ENCODE measurements at regions not wholly inside any gene's neighbourhood (a gene's known extent, or its start where the extent isn't known, plus 50 kb on each side); places are given as distances from the start of the nearest gene placed in this dataset.

DNA sequence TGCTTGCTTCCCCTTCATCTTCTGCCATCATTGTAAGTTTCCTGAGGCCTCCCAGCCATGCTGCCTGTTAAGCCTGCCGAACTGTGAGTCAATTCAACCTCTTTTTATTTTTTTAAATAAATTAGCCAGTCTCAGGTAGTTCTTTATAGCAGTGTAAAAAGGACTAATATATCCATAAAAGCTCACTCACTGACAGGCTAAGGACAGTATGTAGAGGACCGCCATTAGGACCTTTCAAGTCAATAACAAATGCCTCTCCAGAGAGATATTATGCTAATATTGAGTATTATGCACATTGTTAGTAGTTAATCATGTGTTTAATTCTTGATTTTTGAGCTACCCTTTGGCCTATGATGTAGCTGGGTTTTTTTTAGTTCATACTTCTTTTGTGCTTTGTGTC, 62.6 kb upstream of the GYPA start:
- TF ChIP-seq POLR2A (IDR thresholded peaks at IDR 0.05): no peak
- TF ChIP-seq, protein P1, sequence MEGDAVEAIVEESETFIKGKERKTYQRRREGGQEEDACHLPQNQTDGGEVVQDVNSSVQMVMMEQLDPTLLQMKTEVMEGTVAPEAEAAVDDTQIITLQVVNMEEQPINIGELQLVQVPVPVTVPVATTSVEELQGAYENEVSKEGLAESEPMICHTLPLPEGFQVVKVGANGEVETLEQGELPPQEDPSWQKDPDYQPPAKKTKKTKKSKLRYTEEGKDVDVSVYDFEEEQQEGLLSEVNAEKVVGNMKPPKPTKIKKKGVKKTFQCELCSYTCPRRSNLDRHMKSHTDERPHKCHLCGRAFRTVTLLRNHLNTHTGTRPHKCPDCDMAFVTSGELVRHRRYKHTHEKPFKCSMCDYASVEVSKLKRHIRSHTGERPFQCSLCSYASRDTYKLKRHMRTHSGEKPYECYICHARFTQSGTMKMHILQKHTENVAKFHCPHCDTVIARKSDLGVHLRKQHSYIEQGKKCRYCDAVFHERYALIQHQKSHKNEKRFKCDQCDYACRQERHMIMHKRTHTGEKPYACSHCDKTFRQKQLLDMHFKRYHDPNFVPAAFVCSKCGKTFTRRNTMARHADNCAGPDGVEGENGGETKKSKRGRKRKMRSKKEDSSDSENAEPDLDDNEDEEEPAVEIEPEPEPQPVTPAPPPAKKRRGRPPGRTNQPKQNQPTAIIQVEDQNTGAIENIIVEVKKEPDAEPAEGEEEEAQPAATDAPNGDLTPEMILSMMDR (IDR thresholded peaks at IDR 0.05): no peak

Measured in upper lobe of left lung (tissue), 4 donors.